OCI-LY1 (cell line): ENCODE measurements at regions not wholly inside any gene's neighbourhood (a gene's known extent, or its start where the extent isn't known, plus 50 kb on each side); places are given as distances from the start of the nearest gene placed in this dataset.

Source experiments
- CTCF ChIP-seq: fragments of 200-600 bp; sonication (generic), shearing (Covaris generic); IDR thresholded peaks from 2 replicates; pipeline ENCODE4 v1.5.1; 2017; ENCODE audit warnings: mild to moderate bottlenecking, antibody characterized with exemption, low read length, moderate library complexity, mixed read lengths
- EZH2 ChIP-seq: fragments of 200-600 bp; sonication (generic), shearing (Covaris generic); IDR thresholded peaks from 2 replicates; pipeline ENCODE4 v1.8.0; 2017; ENCODE audit warnings: borderline replicate concordance, mixed run types, mild to moderate bottlenecking, antibody characterized with exemption, low read length, moderate library complexity, mixed read lengths

- TF ChIP-seq CTCF (no peak), EZH2 (no peak)
Measured at GRCh38 chr2:158743466-158743865, 51.7 kb upstream of the DAPL1 start.
